ENCODE measurements at regions not wholly inside any gene's neighbourhood (a gene's known extent, or its start where the extent isn't known, plus 50 kb on each side); places are given as distances from the start of the nearest gene placed in this dataset.

DNA sequence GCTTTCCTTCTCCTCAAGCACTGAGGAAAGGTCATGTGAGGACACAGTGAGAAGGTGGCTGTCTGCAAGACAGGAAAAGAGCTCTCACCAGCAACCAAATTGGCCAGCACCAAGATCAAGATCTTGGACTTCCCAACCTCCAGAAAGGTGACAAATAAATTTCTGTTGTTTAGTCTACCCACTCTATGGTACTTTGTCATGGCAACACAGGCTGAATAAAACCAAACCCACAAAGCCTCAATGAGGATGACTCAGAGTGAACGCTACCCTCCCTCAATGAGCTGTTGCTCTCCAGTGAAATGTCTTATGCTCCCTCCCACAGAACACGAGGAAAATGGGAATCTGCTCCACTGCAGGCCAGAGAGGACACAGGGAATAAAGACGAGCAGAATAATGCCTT is 244.1 kb downstream of the RAB28 start:
- no peak for FAIRE-seq
- no peak for DNase-seq (ENCODE audit: insufficient read length, low spot score)
- TF ChIP-seq, protein P1, sequence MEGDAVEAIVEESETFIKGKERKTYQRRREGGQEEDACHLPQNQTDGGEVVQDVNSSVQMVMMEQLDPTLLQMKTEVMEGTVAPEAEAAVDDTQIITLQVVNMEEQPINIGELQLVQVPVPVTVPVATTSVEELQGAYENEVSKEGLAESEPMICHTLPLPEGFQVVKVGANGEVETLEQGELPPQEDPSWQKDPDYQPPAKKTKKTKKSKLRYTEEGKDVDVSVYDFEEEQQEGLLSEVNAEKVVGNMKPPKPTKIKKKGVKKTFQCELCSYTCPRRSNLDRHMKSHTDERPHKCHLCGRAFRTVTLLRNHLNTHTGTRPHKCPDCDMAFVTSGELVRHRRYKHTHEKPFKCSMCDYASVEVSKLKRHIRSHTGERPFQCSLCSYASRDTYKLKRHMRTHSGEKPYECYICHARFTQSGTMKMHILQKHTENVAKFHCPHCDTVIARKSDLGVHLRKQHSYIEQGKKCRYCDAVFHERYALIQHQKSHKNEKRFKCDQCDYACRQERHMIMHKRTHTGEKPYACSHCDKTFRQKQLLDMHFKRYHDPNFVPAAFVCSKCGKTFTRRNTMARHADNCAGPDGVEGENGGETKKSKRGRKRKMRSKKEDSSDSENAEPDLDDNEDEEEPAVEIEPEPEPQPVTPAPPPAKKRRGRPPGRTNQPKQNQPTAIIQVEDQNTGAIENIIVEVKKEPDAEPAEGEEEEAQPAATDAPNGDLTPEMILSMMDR (IDR thresholded peaks at IDR 0.05; ENCODE audit: insufficient read depth, missing control alignments), result no peak

DNA sequence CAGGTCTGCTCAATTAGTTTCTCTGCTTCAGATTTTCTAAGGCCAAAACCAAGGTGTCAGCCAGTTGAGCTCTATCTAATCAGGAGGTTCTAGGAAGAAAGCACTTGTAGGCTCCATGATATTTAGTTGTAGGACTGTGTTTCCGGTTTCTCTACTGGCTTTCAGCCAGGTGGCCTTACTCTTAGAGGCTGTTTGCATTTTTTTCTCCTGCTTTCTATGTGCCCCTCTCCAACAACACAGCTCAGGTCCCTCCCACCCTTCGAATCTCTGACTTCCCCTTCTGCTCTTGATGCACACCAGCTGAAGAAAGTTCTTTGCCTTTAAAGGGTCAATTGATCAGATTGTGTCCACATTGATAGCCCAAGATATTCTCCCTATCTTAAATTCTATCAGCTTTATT is 245.2 kb downstream of the RAB28 start:
- TF ChIP-seq, protein P1 (IDR thresholded peaks at IDR 0.05; ENCODE audit: insufficient read depth, missing control alignments), result no peak
- DNase-seq (ENCODE audit: insufficient read length, low spot score) (no peak), FAIRE-seq (no peak)

DNA sequence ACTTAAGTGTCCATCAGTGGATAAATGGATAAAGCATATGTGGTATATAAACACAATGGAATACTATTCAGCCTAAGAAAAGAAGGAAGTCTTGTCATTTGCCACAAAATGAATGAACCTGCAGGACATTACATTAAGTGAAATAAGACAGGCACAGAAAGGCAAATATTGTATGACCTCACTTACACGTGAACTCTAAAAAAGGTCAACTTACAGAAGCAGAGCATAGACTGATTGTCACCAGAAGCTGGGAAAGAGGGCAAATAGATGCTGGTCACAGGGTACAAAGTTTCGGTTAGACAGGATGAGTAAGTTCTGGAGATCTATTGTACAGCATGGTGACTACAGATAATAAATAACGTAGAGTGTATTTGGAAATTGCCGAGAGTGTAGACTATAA is 247.7 kb downstream of the RAB28 start:
- FAIRE-seq (no peak), DNase-seq (ENCODE audit: insufficient read length, low spot score) (no peak)
- TF ChIP-seq, protein P1 (IDR thresholded peaks at IDR 0.05; ENCODE audit: insufficient read depth, missing control alignments), result no peak

DNA sequence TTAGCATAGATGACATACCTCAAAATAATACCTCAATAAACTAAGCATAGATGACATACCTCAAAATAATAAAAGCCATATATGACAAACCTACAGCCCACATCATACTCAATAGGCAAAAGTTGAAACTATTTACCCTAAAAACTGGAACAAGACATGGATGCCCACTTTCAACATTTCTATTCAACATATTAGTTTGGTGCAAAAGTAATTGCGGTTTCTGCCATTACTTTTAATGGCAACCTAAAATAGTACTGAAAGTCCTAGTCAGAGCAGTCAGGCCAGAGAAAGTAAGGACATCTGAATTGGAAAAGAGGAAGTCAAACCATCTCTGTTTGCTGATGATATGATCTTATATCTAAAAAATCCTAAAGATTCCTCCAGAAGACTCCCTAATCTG is 250.4 kb downstream of the RAB28 start:
- TF ChIP-seq, protein P1 (IDR thresholded peaks at IDR 0.05; ENCODE audit: insufficient read depth, missing control alignments), result no peak
- no peak for FAIRE-seq
- DNase-seq (ENCODE audit: insufficient read length, low spot score), result no peak

DNA sequence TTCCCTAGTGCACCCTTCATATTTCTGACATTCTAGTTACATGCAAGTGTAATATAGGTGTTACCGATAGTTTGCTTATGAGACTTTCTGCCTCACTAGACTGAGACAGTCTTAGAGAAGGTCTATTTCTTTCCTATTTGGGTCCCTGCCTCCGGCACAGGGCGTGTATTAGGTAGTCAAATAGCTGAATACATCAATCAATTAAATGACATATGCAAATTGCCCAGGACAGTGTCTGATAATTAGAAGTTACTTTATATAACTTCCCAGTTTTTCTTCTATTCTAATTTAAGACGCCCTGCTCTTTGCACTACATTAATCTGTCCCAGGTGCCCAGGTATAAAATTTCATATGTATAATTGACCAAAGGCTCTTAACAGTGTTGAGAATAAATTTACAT is 264.2 kb downstream of the RAB28 start:
- FAIRE-seq (no peak), DNase-seq (ENCODE audit: insufficient read length, low spot score) (no peak)
- TF ChIP-seq, protein P1 (IDR thresholded peaks at IDR 0.05; ENCODE audit: insufficient read depth, missing control alignments), result no peak

DNA sequence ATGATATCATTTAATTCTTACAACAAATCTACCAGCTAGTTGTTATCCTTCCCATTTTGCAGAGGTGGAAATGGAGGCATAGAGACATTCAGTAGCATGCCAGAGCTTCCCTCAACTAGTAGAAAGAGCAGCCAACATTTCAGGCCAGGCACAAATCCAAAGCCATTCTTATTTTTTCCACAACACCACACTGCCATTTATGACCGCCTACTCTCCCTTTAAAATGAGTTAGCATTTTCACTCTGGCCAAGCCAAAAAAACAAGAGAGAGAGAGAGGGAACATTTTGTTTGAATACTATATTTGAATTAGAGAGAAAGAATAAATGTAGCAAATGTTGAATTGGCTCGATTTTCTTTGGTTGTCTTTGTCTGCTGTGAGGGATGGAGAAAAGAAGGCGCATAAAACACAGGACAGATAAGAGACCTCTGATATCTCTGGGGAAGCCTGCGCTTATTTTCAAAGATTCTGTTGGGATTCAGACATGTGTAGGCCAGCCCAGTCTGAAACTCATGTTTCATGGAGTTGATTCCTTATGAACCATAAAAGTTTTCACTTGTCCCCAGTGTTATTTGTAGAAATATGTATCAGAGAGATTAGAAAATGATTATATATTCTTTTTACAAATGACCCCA is 265.7 kb downstream of the RAB28 start:
- TF ChIP-seq, protein P1 (IDR thresholded peaks at IDR 0.05; ENCODE audit: insufficient read depth, missing control alignments), result no peak
- FAIRE-seq (no peak), DNase-seq (ENCODE audit: insufficient read length, low spot score) (no peak)

DNA sequence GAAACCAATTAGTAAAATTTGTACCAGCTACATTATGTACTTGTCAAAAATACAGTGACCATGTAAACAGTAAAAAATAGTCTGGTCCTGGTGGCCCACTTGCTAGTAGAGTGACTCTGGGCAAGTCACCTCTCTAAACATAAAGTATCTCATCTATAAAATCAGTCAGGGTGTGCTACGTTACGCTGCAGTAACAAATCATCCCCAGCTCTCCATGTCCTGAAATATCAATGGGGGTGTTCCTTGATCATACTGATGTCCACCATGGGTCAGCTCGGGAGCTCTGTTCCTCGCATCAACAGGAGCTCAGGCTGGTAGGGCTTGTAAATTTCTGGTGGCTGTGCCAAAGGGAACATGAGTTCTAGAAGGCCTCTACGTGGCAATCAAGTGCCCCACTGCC is 268.6 kb downstream of the RAB28 start:
- TF ChIP-seq, protein P1 (IDR thresholded peaks at IDR 0.05; ENCODE audit: insufficient read depth, missing control alignments), result no peak
- DNase-seq (ENCODE audit: insufficient read length, low spot score) (no peak), FAIRE-seq (no peak)

Measured in D721Med (cell line).